GM12878 (cell line): ENCODE measurements at regions not wholly inside any gene's neighbourhood (a gene's known extent, or its start where the extent isn't known, plus 50 kb on each side); places are given as distances from the start of the nearest gene placed in this dataset.

Experiments
- ATAC-seq: fragments of 200-7000 bp; cut with Tn5 transposase; 3 replicates; pipeline ENCODE4 v1.9.1; 2020; ENCODE audit warnings: mild to moderate bottlenecking, moderate library complexity
- BruUV-seq: library from RNA; stranded (reverse); fragments of 400-500 nt; replicated peaks from 2 replicates; lab custom pipeline; 2021; lab: Mats Ljungman, UMichigan
- CTCF ChIA-PET: fragments of 300-600 bp; sonication (Branson Sonifier 250); formaldehyde crosslinking; extraction: SDS; loops from one replicate; lab custom pipeline; 2021; ENCODE audit warnings: inconsistent platforms; lab: Yijun Ruan, JAX
- POLR2A ChIA-PET: fragments of 350-600 bp; formaldehyde crosslinking; extraction: SDS; loops from one replicate; lab custom pipeline; 2021; ENCODE audit warnings: inconsistent platforms; lab: Charles Lee
- RAD21 ChIA-PET: fragments of 300-600 bp; sonication (Branson Sonifier 250); formaldehyde crosslinking; loops from one replicate; lab custom pipeline; 2023; ENCODE audit warnings: antibody characterized with exemption; ENCODE audit not compliant: unreplicated experiment; lab: Charles Lee
- SMC1A ChIA-PET: fragments of 300-600 bp; sonication (Branson Sonifier 250); formaldehyde crosslinking; loops from one replicate; lab custom pipeline; 2023; ENCODE audit not compliant: unreplicated experiment, uncharacterized antibody; lab: Charles Lee
- DNase-seq: peaks from one replicate; pipeline ENCODE4 v3.0.0-alpha.2; 2011; ENCODE audit warnings: low read depth, low spot score
- FAIRE-seq: peaks from 3 replicates; lab custom pipeline; 2011; peaks lifted over from hg19 to GRCh38; lab: Jason Lieb, UNC
- H2AFZ ChIP-seq: 2 replicates; pipeline ENCODE4 v1.6.0; 2011; ENCODE audit warnings: low read depth, low read length, control low read depth; ENCODE audit not compliant: control insufficient read depth
- H3K27ac ChIP-seq: 2 replicates; pipeline ENCODE4 v1.5.1; 2011; ENCODE audit warnings: control low read depth; ENCODE audit not compliant: control insufficient read depth, insufficient read depth
- H3K27me3 ChIP-seq, 2 experiments: replicated peaks in 1 of 2; 2 replicates each; pipeline versions ENCODE4 v1.6.0 to v1.6.1; 2011; ENCODE audit warnings: low read length in 1 of 2; ENCODE audit not compliant: control insufficient read depth in 2 of 2, insufficient read depth in 2 of 2
- H3K36me3 ChIP-seq, 2 experiments: 2 replicates each; pipeline ENCODE4 v1.5.1; 2011; ENCODE audit warnings: low read length in 1 of 2; ENCODE audit not compliant: control insufficient read depth in 2 of 2, insufficient read depth in 2 of 2
- H3K4me1 ChIP-seq: 2 replicates; pipeline ENCODE4 v1.6.1; 2011; ENCODE audit warnings: mild to moderate bottlenecking, low read length, moderate library complexity, mixed read lengths; ENCODE audit not compliant: control insufficient read depth, insufficient read depth
- H3K4me2 ChIP-seq: 2 replicates; pipeline ENCODE4 v1.6.0; 2011; ENCODE audit warnings: control low read depth; ENCODE audit not compliant: control insufficient read depth, insufficient read depth
- H3K4me3 ChIP-seq: fragments of 200-600 bp; sonication (generic); 2 replicates; pipeline ENCODE4 v1.5.1; 2016
- H3K79me2 ChIP-seq: 2 replicates; pipeline ENCODE4 v1.6.0; 2011; ENCODE audit warnings: low read length; ENCODE audit not compliant: control insufficient read depth, insufficient read depth
- H3K9ac ChIP-seq: 2 replicates; pipeline ENCODE4 v1.8.0; 2011; ENCODE audit warnings: low read length, control low read depth, mixed read lengths; ENCODE audit not compliant: control insufficient read depth, insufficient read depth
- H3K9me3 ChIP-seq: replicated peaks from 3 replicates; pipeline ENCODE4 v1.5.1; 2011; ENCODE audit warnings: mild to moderate bottlenecking, low read length; ENCODE audit not compliant: control insufficient read depth, insufficient read depth
- H4K20me1 ChIP-seq: 2 replicates; pipeline ENCODE4 v1.6.0; 2011; ENCODE audit not compliant: control insufficient read depth, insufficient read depth
- ASH2L ChIP-seq: fragments of 300-600, 200-600 bp; sonication (generic); IDR thresholded peaks from 2 replicates; pipeline ENCODE4 v1.6.1; 2017; ENCODE audit warnings: low read depth, mild to moderate bottlenecking, borderline replicate concordance
- BACH1 ChIP-seq: fragments of 450-650 bp; IDR thresholded peaks from 2 replicates; pipeline ENCODE4 v1.6.1; 2017; ENCODE audit warnings: mild to moderate bottlenecking, borderline replicate concordance
- EED ChIP-seq: sonication (generic); IDR thresholded peaks from 2 replicates; pipeline ENCODE4 v1.6.1; 2016; ENCODE audit warnings: antibody characterized with exemption, low read depth
- EZH2 ChIP-seq: IDR thresholded peaks from 2 replicates; pipeline ENCODE4 v1.6.1; 2012; ENCODE audit warnings: low read depth, mild to moderate bottlenecking, control low read depth, inconsistent platforms, low read length, borderline replicate concordance; ENCODE audit not compliant: control insufficient read depth
- GABPA ChIP-seq: IDR thresholded peaks from 2 replicates; pipeline ENCODE4 v1.6.1; 2014; ENCODE audit warnings: antibody characterized with exemption, low read depth, mild to moderate bottlenecking, inconsistent platforms
- HCFC1 ChIP-seq: fragments of 150-350 bp; IDR thresholded peaks from 2 replicates; pipeline ENCODE4 v1.6.1; 2014; ENCODE audit warnings: low read length
- HDAC6 ChIP-seq: fragments of 200-600 bp; sonication (generic); IDR thresholded peaks from one replicate; pipeline ENCODE4 v1.8.0; 2017; ENCODE audit warnings: antibody characterized with exemption; ENCODE audit not compliant: unreplicated experiment
- KAT2A ChIP-seq: conservative IDR thresholded peaks from 2 replicates; pipeline ENCODE4 v1.6.1; 2011; ENCODE audit warnings: low read depth, low read length; ENCODE audit not compliant: control insufficient read depth
- LARP7 ChIP-seq: fragments of 450-650 bp; IDR thresholded peaks from 2 replicates; pipeline ENCODE4 v1.6.1; 2017; ENCODE audit warnings: mild to moderate bottlenecking
- MXI1 ChIP-seq: fragments of 150-350 bp; IDR thresholded peaks from 2 replicates; pipeline ENCODE4 v1.6.1; 2011; ENCODE audit warnings: low read depth, mild to moderate bottlenecking, inconsistent platforms, low read length, improper control_type of control experiment
- NFYA ChIP-seq: IDR thresholded peaks from 2 replicates; pipeline ENCODE4 v1.6.1; 2011; ENCODE audit warnings: low read depth, mild to moderate bottlenecking, low read length, improper control_type of control experiment, borderline replicate concordance
- RB1 ChIP-seq: fragments of 450-650 bp; formaldehyde crosslinking; IDR thresholded peaks from 2 replicates; pipeline ENCODE4 v1.6.1; 2017; ENCODE audit warnings: mild to moderate bottlenecking, borderline replicate concordance
- SMAD5 ChIP-seq: IDR thresholded peaks from 2 replicates; pipeline ENCODE4 v1.6.1; 2016; ENCODE audit warnings: antibody characterized with exemption, low read depth
- SREBF1 ChIP-seq: IDR thresholded peaks from 2 replicates; pipeline ENCODE4 v1.6.1; 2012; ENCODE audit warnings: mild to moderate bottlenecking, low read length
- ZNF622 ChIP-seq: fragments of 450-650 bp; IDR thresholded peaks from 2 replicates; pipeline ENCODE4 v1.6.1; 2017; ENCODE audit warnings: mild to moderate bottlenecking, inconsistent platforms
- ZZZ3 ChIP-seq: IDR thresholded peaks from 2 replicates; pipeline ENCODE4 v1.6.1; 2011; ENCODE audit warnings: low read depth; ENCODE audit not compliant: control insufficient read depth, insufficient read length
- WGBS: methylation state at CpG from one replicate; pipeline ENCODE4 v1.1.6; 2016; ENCODE audit warnings: low lambda C conversion rate; ENCODE audit not compliant: insufficient replicate concordance, insufficient coverage; ENCODE audit errors: missing lambda C conversion rate; 5-methylcytosine and 5-hydroxymethylcytosine counted together
- in situ Hi-C: fragments of 300-500 bp; cut with MboI; formaldehyde crosslinking; loops from 9 replicates; pipeline ENCODE4 v1.14.3; 2018; ENCODE audit warnings: mixed read lengths
- intact Hi-C: fragments of 100-400 bp; cut with micrococcal nuclease; formaldehyde crosslinking; loops from one replicate; pipeline ENCODE4 v1.14.2; 2022; ENCODE audit not compliant: unreplicated experiment
- TF ChIP-seq, protein P1 (sequence below): IDR thresholded peaks from 2 replicates; pipeline ENCODE4 v1.6.1; 2012; ENCODE audit warnings: low read depth, low read length, improper control_type of control experiment

- Histone ChIP-seq H4K20me1 (no peaks in the 10 kb centered on the region), H3K27me3 (no peaks in the 10 kb centered on the region), H3K79me2 (no peaks in the 10 kb centered on the region), H3K36me3 (no peaks in the 10 kb centered on the region), H3K4me3 (no peak overlapping the region), H3K4me2 (no peak overlapping the region), H3K4me1 (peaks cover 4% of the 10 kb centered on the region), H3K9ac (no peak overlapping the region), H3K27ac (no peak overlapping the region), H2AFZ (no peak overlapping the region), H3K9me3 (no peaks in the 10 kb centered on the region)
- in situ Hi-C loops (no loop called here), intact Hi-C loops (no loop called here)
- POLR2A ChIA-PET: no interaction called here
- no peak for TF ChIP-seq HDAC6
- no peak for TF ChIP-seq RB1
- TF ChIP-seq ZNF622: no peak
- TF ChIP-seq BACH1: no peak
- no peak for TF ChIP-seq HCFC1
- no peak for TF ChIP-seq KAT2A
- RAD21 ChIA-PET: no interaction called here
- CTCF ChIA-PET: interaction anchor here (0.9 to 1.4 kb wide), 2 partner anchors 9 to 25 kb away, joined by 3 read pairs; no protein-coding TSS in a partner anchor
- DNase-seq: no peak
- no peak for ATAC-seq
- SMC1A ChIA-PET: no interaction called here
- no peak for FAIRE-seq
- WGBS: 67% methylated on average over 16 of the region's 16 CpGs
- no TSS peak for BruUV-seq
Observed at GRCh38 chr2:6782517-6783237, 83.0 kb downstream of the CMPK2 start.

DNA sequence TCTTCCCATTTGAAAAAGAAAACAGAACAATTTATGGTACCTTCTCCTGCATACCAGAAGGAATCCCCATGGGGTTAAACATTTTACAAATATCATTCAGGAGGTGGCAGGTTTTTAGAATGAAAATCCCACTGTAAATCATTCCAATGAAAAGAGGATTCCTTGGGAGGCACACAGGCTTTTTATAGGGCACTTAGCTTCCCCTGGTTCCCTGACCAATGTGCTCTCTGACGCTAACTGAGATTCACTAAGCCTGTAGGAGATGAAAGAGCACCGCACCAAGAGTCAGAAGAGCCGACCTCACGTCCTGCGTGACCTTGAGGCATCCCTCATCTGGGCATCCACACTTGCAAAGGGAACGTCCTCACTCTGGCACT is 82.5 kb downstream of the CMPK2 start:
- Histone ChIP-seq H3K9ac (no peak overlapping the region), H3K79me2 (no peaks in the 10 kb centered on the region), H3K4me3 (no peak overlapping the region), H3K27ac (no peak overlapping the region), H4K20me1 (no peaks in the 10 kb centered on the region), H3K36me3 (no peaks in the 10 kb centered on the region), H2AFZ (no peak overlapping the region), H3K27me3 (no peaks in the 10 kb centered on the region), H3K4me1 (peaks cover 4% of the 10 kb centered on the region), H3K4me2 (no peak overlapping the region), H3K9me3 (no peaks in the 10 kb centered on the region)
- no peak for DNase-seq
- RAD21 ChIA-PET: no interaction called here
- no peak for ATAC-seq
- no peak for FAIRE-seq
- no TSS peak for BruUV-seq
- SMC1A ChIA-PET: no interaction called here
- intact Hi-C loops (no loop called here), in situ Hi-C loops (no loop called here)
- CTCF ChIA-PET: no interaction called here
- POLR2A ChIA-PET: no interaction called here
- 32% methylated on average over 6 of the region's 6 CpGs for WGBS
- TF ChIP-seq ZZZ3 (no peak), SMAD5 (no peak), EED (no peak), MXI1 (no peak), EZH2 (no peak), NFYA (no peak), LARP7 (no peak), SREBF1 (no peak), GABPA (no peak), ASH2L (no peak)
- TF ChIP-seq, protein P1, sequence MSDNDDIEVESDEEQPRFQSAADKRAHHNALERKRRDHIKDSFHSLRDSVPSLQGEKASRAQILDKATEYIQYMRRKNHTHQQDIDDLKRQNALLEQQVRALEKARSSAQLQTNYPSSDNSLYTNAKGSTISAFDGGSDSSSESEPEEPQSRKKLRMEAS: no peak
